ENCODE measurements at regions not wholly inside any gene's neighbourhood (a gene's known extent, or its start where the extent isn't known, plus 50 kb on each side); places are given as distances from the start of the nearest gene placed in this dataset.

GRCh38 chr22:48584170-48584569, 1243.5 kb downstream of the BRD1 start:
- no peak for DNase-seq (ENCODE audit: low read depth in 2 of 2)

GRCh38 chr22:48581796-48582469, 1245.7 kb downstream of the BRD1 start:
- no peak for DNase-seq (ENCODE audit: low read depth in 2 of 2)

GRCh38 chr22:48581205-48581766, 1246.4 kb downstream of the BRD1 start:
- no peak for DNase-seq (ENCODE audit: low read depth in 2 of 2)

GRCh38 chr22:48580481-48580970, 1247.1 kb downstream of the BRD1 start:
- DNase-seq (ENCODE audit: low read depth in 2 of 2): no peak

- no peak for DNase-seq (ENCODE audit: low read depth in 2 of 2)
These were observed 1247.8 kb downstream of the BRD1 start for GRCh38 chr22:48579928-48580309.

GRCh38 chr22:48579043-48579927, 1248.4 kb downstream of the BRD1 start:
- no peak for DNase-seq (ENCODE audit: low read depth in 2 of 2)

- DNase-seq (ENCODE audit: low read depth in 2 of 2): no peak
These were observed 1249.3 kb downstream of the BRD1 start for GRCh38 chr22:48578138-48579042.

GRCh38 chr22:48577691-48578090, 1250.0 kb downstream of the BRD1 start:
- DNase-seq (ENCODE audit: low read depth in 2 of 2): no peak

- peak in 1 of 2 donors; percentile 4 for DNase-seq (ENCODE audit: low read depth in 2 of 2)
These were observed 1250.5 kb downstream of the BRD1 start for GRCh38 chr22:48577014-48577690.

GRCh38 chr22:48576333-48577013, 1251.2 kb downstream of the BRD1 start:
- peak in 1 of 2 donors; percentile 17 for DNase-seq (ENCODE audit: low read depth in 2 of 2)

- DNase-seq (ENCODE audit: low read depth in 2 of 2): no peak
These were observed 1251.9 kb downstream of the BRD1 start for GRCh38 chr22:48575618-48576332.

- DNase-seq (ENCODE audit: low read depth in 2 of 2): peak in 1 of 2 donors; percentile 34
These were observed 1252.7 kb downstream of the BRD1 start for GRCh38 chr22:48574776-48575617.

- DNase-seq (ENCODE audit: low read depth in 2 of 2): no peak
These were observed 1253.9 kb downstream of the BRD1 start for GRCh38 chr22:48573766-48574165.

GRCh38 chr22:48572951-48573350, 1254.7 kb downstream of the BRD1 start:
- no peak for DNase-seq (ENCODE audit: low read depth in 2 of 2)

GRCh38 chr22:48570912-48571311, 1256.8 kb downstream of the BRD1 start:
- no peak for DNase-seq (ENCODE audit: low read depth in 2 of 2)

GRCh38 chr22:48569476-48570233, 1258.0 kb downstream of the BRD1 start:
- DNase-seq (ENCODE audit: low read depth in 2 of 2): no peak

- no peak for DNase-seq (ENCODE audit: low read depth in 2 of 2)
These were observed 1258.8 kb downstream of the BRD1 start for GRCh38 chr22:48568736-48569330.

All from dermis microvascular lymphatic vessel endothelial cell (primary cell).